ENCODE measurements at regions not wholly inside any gene's neighbourhood (a gene's known extent, or its start where the extent isn't known, plus 50 kb on each side); places are given as distances from the start of the nearest gene placed in this dataset.
"Not testable (repeated sequence)": the region's sequence is repeated elsewhere in the genome, so short reads cannot be mapped to it uniquely, and the experiment has no call there.

DNA sequence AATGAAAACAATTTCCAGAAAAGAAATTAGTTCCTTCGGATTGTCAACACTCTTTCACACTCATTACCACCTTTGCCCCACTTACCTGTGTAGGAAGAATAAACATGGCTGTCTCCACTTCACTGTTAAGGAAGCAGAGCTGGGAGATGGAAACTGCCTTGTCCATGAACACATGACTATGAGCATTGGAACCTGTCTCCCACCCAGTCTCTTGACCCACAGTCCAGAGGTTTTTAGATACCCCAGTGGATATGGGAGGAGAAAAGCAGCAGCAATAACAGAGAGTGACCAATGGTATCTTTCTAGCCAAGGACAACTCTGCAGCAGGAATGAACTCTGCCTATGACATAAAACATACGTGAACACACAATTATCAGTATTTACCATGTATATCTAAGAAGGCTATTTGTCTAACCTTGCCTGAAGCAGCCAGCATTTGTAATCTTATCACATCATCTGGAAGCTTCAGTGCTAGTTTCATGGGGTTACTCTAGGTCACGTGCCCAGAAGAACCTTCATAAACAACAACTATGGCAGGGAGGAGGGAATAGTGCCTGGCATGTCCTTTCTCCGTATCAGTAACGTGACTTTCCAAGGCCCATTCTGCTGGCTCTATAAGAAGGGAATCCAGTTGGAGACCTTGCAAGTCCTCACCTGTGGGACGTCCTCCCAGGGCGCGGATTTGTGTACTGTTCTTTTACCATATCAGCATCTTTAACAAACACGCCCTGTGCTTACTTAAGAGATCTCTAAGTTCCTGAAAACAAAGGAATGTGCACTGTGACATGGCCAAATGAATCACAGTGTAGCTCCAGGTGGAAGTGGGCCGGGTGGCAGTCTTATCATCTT is 221.8 kb upstream of the UBL3 start:
- no peaks in the 10 kb centered on the region for H3K9me3 ChIP-seq
- peak; percentile 55 for DNase-seq
- H3K36me3 ChIP-seq, result no peaks in the 10 kb centered on the region
- no peaks in the 10 kb centered on the region for H3K27me3 ChIP-seq
- no peak overlapping the region for H3K9ac ChIP-seq (ENCODE audit: low read depth in 2 of 2, low read length in 2 of 2)
- intact Hi-C loops (cut with DNase I), result no loop called here
- H3K27ac ChIP-seq, result no peak overlapping the region
- H3K4me1 ChIP-seq, result no peaks in the 10 kb centered on the region
- H3K4me3 ChIP-seq, result no peak overlapping the region
- TF ChIP-seq, protein P1, sequence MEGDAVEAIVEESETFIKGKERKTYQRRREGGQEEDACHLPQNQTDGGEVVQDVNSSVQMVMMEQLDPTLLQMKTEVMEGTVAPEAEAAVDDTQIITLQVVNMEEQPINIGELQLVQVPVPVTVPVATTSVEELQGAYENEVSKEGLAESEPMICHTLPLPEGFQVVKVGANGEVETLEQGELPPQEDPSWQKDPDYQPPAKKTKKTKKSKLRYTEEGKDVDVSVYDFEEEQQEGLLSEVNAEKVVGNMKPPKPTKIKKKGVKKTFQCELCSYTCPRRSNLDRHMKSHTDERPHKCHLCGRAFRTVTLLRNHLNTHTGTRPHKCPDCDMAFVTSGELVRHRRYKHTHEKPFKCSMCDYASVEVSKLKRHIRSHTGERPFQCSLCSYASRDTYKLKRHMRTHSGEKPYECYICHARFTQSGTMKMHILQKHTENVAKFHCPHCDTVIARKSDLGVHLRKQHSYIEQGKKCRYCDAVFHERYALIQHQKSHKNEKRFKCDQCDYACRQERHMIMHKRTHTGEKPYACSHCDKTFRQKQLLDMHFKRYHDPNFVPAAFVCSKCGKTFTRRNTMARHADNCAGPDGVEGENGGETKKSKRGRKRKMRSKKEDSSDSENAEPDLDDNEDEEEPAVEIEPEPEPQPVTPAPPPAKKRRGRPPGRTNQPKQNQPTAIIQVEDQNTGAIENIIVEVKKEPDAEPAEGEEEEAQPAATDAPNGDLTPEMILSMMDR (IDR thresholded peaks at IDR 0.05), result no peak

DNA sequence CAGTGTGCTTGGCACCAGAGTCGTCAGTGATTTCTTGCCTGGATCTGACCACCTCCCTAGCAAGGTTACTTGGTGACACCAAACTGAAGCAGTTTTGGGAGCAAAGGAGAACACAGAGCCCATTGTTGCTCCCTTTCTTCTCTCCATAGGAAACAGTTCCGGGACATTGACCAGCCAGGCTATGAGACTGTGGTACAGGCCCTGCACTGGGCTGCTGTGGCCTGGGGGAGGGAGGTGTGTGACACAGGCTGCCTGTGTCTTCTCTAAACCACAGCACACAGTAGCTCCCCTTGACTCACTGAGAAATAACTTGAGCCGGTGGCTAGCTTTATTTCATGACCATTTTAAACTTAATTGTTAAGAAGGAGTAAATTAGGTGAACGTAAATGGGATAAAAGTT is 214.8 kb upstream of the UBL3 start:
- intact Hi-C loops (cut with DNase I), result no loop called here
- no peak for DNase-seq
- H3K4me3 ChIP-seq, result no peak overlapping the region
- H3K9me3 ChIP-seq, result no peaks in the 10 kb centered on the region
- no peaks in the 10 kb centered on the region for H3K27me3 ChIP-seq
- no peak overlapping the region for H3K9ac ChIP-seq (ENCODE audit: low read depth in 2 of 2, low read length in 2 of 2)
- no peak overlapping the region for H3K27ac ChIP-seq
- H3K4me1 ChIP-seq, result no peaks in the 10 kb centered on the region
- no peaks in the 10 kb centered on the region for H3K36me3 ChIP-seq
- TF ChIP-seq, protein P1 (IDR thresholded peaks at IDR 0.05), result no peak

DNA sequence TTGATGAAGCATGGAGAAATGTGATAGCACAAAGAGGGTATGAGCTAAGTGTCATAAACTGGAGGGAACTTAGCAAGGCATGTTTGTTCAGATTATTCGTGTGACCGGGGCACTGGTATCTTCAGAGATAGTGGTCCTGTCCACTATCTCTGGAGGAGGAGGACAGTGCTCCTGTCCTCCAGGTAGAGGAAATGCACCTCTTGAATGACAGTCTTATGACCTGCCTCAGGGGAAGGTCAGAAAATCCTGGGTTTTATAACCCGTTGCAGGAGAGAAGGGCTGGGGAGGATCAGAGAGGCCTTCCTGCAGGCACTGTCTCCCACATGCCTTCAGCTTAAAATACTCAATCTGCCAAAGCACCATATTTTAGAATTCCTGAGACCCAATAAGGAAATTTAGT is 213.5 kb upstream of the UBL3 start:
- H3K9me3 ChIP-seq, result no peaks in the 10 kb centered on the region
- no peak overlapping the region for H3K27ac ChIP-seq
- H3K4me1 ChIP-seq, result no peaks in the 10 kb centered on the region
- no peaks in the 10 kb centered on the region for H3K27me3 ChIP-seq
- TF ChIP-seq, protein P1 (IDR thresholded peaks at IDR 0.05), result no peak
- intact Hi-C loops (cut with DNase I), result no loop called here
- no peak overlapping the region for H3K4me3 ChIP-seq
- no peaks in the 10 kb centered on the region for H3K36me3 ChIP-seq
- H3K9ac ChIP-seq (ENCODE audit: low read depth in 2 of 2, low read length in 2 of 2), result no peak overlapping the region
- no peak for DNase-seq

DNA sequence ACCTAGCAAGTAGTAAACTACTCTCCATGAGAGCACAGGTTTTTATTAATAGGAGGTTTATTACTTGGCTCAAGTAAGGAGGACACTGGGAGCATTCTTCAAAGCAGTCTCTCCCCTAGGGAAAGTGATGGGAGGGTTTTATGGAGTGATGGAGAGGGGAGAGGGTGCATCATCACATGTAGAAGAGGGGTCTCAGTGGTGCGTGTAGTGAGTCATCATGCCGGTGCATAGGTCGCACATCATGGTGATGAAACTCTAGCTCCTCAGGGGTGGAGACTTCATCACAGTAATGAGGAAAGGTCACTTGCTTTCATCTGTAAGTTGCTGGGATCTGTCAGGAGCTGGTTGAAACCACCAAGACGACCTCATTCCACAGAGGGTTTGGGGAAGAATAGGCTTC is 210.8 kb upstream of the UBL3 start:
- TF ChIP-seq, protein P1 (IDR thresholded peaks at IDR 0.05), result no peak
- Histone ChIP-seq H3K9me3 (no peaks in the 10 kb centered on the region), H3K4me1 (no peaks in the 10 kb centered on the region), H3K36me3 (no peaks in the 10 kb centered on the region), H3K27ac (no peak overlapping the region), H3K4me3 (no peak overlapping the region), H3K9ac (ENCODE audit: low read depth in 2 of 2, low read length in 2 of 2) (no peak overlapping the region), H3K27me3 (no peaks in the 10 kb centered on the region)
- intact Hi-C loops (cut with DNase I), result no loop called here
- no peak for DNase-seq

DNA sequence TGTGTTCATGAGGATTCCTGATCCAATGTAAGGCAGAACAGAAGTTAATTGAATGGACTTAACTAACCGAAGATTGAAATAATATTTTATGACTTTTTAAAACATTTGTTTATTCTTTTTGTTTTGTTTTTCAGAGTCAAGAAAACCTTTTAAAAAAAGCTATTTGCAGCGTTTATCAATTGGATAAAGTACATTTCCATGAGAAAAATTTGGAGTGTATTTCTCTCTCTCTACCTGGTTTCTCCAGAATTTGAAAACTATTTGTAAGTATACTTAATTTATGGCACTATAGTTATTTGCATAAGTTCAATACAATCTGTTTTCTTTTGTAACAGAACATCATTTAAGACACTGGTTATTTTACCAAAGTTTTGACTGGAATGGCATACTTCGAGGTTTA is 208.0 kb upstream of the UBL3 start:
- no peak overlapping the region for H3K4me3 ChIP-seq
- no peak overlapping the region for H3K27ac ChIP-seq
- no peaks in the 10 kb centered on the region for H3K27me3 ChIP-seq
- H3K4me1 ChIP-seq, result no peaks in the 10 kb centered on the region
- no peaks in the 10 kb centered on the region for H3K36me3 ChIP-seq
- no peak overlapping the region for H3K9ac ChIP-seq (ENCODE audit: low read depth in 2 of 2, low read length in 2 of 2)
- DNase-seq, result no peak
- H3K9me3 ChIP-seq, result no peaks in the 10 kb centered on the region
- TF ChIP-seq, protein P1 (IDR thresholded peaks at IDR 0.05), result no peak
- intact Hi-C loops (cut with DNase I), result loop anchor here (10.0 kb wide), 1 partner anchor 46 kb away; no protein-coding TSS in a partner anchor

DNA sequence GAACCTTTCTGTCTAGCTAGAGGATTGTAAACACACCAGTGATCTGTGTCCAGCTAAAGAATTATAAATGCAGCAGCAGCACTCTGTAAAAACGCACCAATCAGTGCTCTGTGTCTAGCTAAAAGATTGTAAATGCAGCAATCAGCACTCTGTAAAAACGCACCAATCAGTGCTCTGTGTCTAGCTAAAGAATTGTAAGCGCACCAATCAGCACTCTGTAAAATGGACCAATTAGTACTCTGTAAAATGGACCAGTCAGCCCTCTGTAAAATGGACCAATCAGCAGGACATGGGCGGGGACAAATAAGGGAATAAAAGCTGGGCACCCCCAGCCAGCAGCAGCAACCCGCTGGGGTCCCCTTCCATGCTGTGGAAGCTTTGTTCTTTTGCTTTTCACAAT is 204.1 kb upstream of the UBL3 start:
- H3K4me3 ChIP-seq; H3K27me3 ChIP-seq; H3K9ac ChIP-seq (ENCODE audit: low read depth in 2 of 2, low read length in 2 of 2); H3K9me3 ChIP-seq; H3K36me3 ChIP-seq; DNase-seq; H3K4me1 ChIP-seq; H3K27ac ChIP-seq: not testable (repeated sequence)
- intact Hi-C loops (cut with DNase I), result loop anchor here (10.0 kb wide), 1 partner anchor 50 kb away; no protein-coding TSS in a partner anchor
